CD4-positive, alpha-beta T cell (primary cell): ENCODE measurements at regions not wholly inside any gene's neighbourhood (a gene's known extent, or its start where the extent isn't known, plus 50 kb on each side); places are given as distances from the start of the nearest gene placed in this dataset.

Experiments used
- ATAC-seq: fragments of 200-7000 bp; cut with Tn5 transposase; one replicate; pipeline ENCODE4 v1.10.0; 2022; ENCODE audit warnings: mild to moderate bottlenecking; ENCODE audit not compliant: poor library complexity
- CTCF ChIA-PET: fragments of 350-600 bp; sonication (Branson Sonifier 250); formaldehyde crosslinking; loops from one replicate; lab custom pipeline; 2021; ENCODE audit warnings: antibody characterized with exemption, inconsistent platforms; lab: Charles Lee
- POLR2A ChIA-PET: fragments of 350-600 bp; sonication (Branson Sonifier 250); formaldehyde crosslinking; loops from one replicate; lab custom pipeline; 2021; ENCODE audit warnings: antibody characterized with exemption, inconsistent platforms; lab: Charles Lee
- DNase-seq, 14 experiments: peaks; one replicate each; pipeline ENCODE4 v3.0.0-alpha.2; 2013 to 2020; ENCODE audit warnings: mixed read lengths in 2 of 14
- H3K27ac ChIP-seq, 2 donors: one replicate each; pipeline versions ENCODE4 v1.5.1 to v1.7.0; 2013; ENCODE audit warnings: low read length in 2 of 2, low read depth in 1 of 2, mild to moderate bottlenecking in 1 of 2
- H3K27me3 ChIP-seq, 2 experiments: 1 replicate in 1 of 2; 2 replicates in 1 of 2; pipeline versions ENCODE4 v1.6.1 to v1.7.0; 2013; ENCODE audit warnings: low read length in 2 of 2, control low read depth in 1 of 2, mild to moderate bottlenecking in 1 of 2, moderate library complexity in 1 of 2; ENCODE audit not compliant: insufficient read depth in 2 of 2, control insufficient read depth in 1 of 2
- H3K36me3 ChIP-seq: one replicate; pipeline ENCODE4 v1.6.1; 2013; ENCODE audit warnings: low read length, control low read depth; ENCODE audit not compliant: insufficient read depth
- H3K4me1 ChIP-seq: one replicate; pipeline ENCODE4 v1.6.1; 2013; ENCODE audit warnings: low read length, control low read depth; ENCODE audit not compliant: insufficient read depth
- H3K4me3 ChIP-seq: one replicate; pipeline ENCODE4 v1.5.1; 2013; ENCODE audit warnings: mild to moderate bottlenecking, low read length, moderate library complexity
- H3K9me3 ChIP-seq, 2 experiments: 1 replicate in 1 of 2; 2 replicates in 1 of 2; pipeline versions ENCODE4 v1.6.1 to v1.7.0; 2013; ENCODE audit warnings: low read length in 2 of 2, mild to moderate bottlenecking in 2 of 2, control low read depth in 1 of 2, moderate library complexity in 1 of 2; ENCODE audit not compliant: control insufficient read depth in 1 of 2, insufficient read depth in 1 of 2
- H3K27ac Mint-ChIP-seq: one replicate; pipeline ENCODE4 v1.8.0; 2020; ENCODE audit warnings: mixed read lengths
- H3K27me3 Mint-ChIP-seq: one replicate; pipeline ENCODE4 v1.8.0; 2021; ENCODE audit warnings: mixed read lengths
- H3K36me3 Mint-ChIP-seq: one replicate; pipeline ENCODE4 v1.8.0; 2021; ENCODE audit warnings: low read depth, mixed read lengths
- H3K4me1 Mint-ChIP-seq: one replicate; pipeline ENCODE4 v1.8.0; 2021; ENCODE audit warnings: low read depth, mixed read lengths
- H3K4me3 Mint-ChIP-seq: one replicate; pipeline ENCODE4 v1.8.0; 2020; ENCODE audit warnings: mild to moderate bottlenecking, mixed read lengths
- H3K9me3 Mint-ChIP-seq: one replicate; pipeline ENCODE4 v1.8.0; 2020; ENCODE audit warnings: mixed read lengths
- intact Hi-C, 2 experiments: fragments of 100-400 bp; cut with DNase I in 1 of 2; cut with micrococcal nuclease in 1 of 2; formaldehyde crosslinking; loops; one replicate each; pipeline versions ENCODE4 v1.15.1 to v1.9.0; 2023 to 2025; cut with DNase I, micrococcal nuclease
- TF ChIP-seq, protein P1 (sequence below): fragments of 200-600 bp; IDR thresholded peaks from one replicate; pipeline ENCODE4 v1.8.0; 2022; ENCODE audit warnings: antibody characterized with exemption, mild to moderate bottlenecking

DNA sequence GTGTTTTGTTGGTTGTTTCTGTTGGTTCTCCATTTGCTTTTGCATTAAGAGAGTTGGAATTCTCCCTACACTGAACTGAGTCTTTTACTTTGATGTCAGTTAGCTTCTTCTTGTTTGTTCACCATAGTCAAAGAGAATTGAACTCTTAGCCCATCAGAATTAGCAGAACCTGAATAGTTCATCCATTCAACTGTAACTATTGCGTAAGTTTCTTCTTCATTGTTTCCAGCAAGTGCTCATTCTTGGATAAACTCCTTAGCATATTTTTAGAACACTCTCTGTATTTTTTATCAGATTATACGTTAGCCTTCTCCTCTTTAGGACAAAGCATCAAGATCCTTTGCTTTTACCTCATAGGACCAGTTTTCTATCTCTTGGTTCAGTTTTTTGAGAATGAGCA, 128.4 kb upstream of the RAB11FIP2 start:
- no peaks in the 10 kb centered on the region for H3K4me1 Mint-ChIP-seq
- intact Hi-C loops = no loop called here
- TF ChIP-seq, protein P1, sequence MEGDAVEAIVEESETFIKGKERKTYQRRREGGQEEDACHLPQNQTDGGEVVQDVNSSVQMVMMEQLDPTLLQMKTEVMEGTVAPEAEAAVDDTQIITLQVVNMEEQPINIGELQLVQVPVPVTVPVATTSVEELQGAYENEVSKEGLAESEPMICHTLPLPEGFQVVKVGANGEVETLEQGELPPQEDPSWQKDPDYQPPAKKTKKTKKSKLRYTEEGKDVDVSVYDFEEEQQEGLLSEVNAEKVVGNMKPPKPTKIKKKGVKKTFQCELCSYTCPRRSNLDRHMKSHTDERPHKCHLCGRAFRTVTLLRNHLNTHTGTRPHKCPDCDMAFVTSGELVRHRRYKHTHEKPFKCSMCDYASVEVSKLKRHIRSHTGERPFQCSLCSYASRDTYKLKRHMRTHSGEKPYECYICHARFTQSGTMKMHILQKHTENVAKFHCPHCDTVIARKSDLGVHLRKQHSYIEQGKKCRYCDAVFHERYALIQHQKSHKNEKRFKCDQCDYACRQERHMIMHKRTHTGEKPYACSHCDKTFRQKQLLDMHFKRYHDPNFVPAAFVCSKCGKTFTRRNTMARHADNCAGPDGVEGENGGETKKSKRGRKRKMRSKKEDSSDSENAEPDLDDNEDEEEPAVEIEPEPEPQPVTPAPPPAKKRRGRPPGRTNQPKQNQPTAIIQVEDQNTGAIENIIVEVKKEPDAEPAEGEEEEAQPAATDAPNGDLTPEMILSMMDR = no peak
- no peaks in the 10 kb centered on the region for H3K9me3 ChIP-seq
- H3K27me3 ChIP-seq = peaks cover 0 to 5% of the 10 kb centered on the region in 2 experiments
- peaks cover 6% of the 10 kb centered on the region for H3K9me3 Mint-ChIP-seq
- DNase-seq (no peak), ATAC-seq (no peak)
- H3K4me1 ChIP-seq = no peaks in the 10 kb centered on the region
- H3K27me3 Mint-ChIP-seq = peaks cover 51% of the 10 kb centered on the region
- no peaks in the 10 kb centered on the region for H3K36me3 ChIP-seq
- no peak overlapping the region for H3K4me3 ChIP-seq
- H3K27ac ChIP-seq = no peak overlapping the region
- ChIA-PET POLR2A (no interaction called here), CTCF (no interaction called here)
- H3K27ac Mint-ChIP-seq = no peak overlapping the region
- no peaks in the 10 kb centered on the region for H3K36me3 Mint-ChIP-seq
- H3K4me3 Mint-ChIP-seq = no peak overlapping the region

DNA sequence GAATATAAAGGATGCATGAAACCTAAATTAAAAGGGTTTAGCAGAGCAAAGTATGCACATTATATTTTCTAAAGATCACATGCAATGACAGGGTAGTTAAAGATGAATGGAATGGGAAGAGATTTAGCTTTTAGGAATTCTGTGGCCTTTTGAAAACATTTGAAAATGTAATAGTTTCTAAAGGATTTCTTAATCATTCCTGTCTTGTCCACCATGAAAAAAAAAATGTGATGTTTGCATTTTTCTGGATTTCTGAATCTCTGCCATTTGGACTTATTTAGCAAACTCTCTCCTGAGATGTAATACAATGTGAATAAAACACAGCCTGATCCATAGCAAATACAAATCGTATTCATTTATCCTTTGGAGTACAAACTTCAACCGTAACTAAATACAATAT, 126.6 kb upstream of the RAB11FIP2 start:
- POLR2A ChIA-PET = no interaction called here

DNA sequence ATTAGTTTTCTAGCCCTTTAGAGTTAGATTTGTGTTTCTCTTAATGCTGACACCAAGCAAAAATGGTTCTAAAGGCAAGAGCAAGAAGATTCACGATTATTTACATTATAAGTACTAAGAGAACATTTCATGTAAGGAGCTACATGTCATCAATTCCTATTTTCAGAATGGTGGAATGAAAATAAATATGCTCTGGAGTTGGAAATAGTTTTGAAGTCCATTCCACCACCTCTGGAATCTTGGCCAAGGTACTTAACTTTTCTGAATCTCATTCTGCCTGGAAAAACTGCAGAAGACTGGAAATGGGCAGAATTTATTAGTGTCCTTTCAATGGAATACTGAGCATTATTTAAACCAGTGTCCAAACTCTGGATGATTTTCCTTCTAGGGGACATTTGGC, 125.1 kb upstream of the RAB11FIP2 start:
- POLR2A ChIA-PET = no interaction called here
- H3K27ac ChIP-seq = no peak overlapping the region
- no peak for ATAC-seq

More for the DNA sequence above, 126.6 kb upstream of the RAB11FIP2 start:
- CTCF ChIA-PET = no interaction called here
- ATAC-seq = no peak
- Mint-ChIP-seq H3K27me3 (peaks cover 60% of the 10 kb centered on the region), H3K4me1 (no peaks in the 10 kb centered on the region), H3K4me3 (no peak overlapping the region), H3K36me3 (no peaks in the 10 kb centered on the region), H3K9me3 (peaks cover 2% of the 10 kb centered on the region), H3K27ac (no peak overlapping the region)
- no peaks in the 10 kb centered on the region for H3K9me3 ChIP-seq
- H3K27ac ChIP-seq = no peak overlapping the region
- TF ChIP-seq, protein P1 = no peak
- intact Hi-C loops = no loop called here
- peaks cover 0 to 5% of the 10 kb centered on the region in 2 experiments for H3K27me3 ChIP-seq
- no peak overlapping the region for H3K4me3 ChIP-seq
- no peaks in the 10 kb centered on the region for H3K4me1 ChIP-seq
- no peak for DNase-seq
- H3K36me3 ChIP-seq = no peaks in the 10 kb centered on the region

More for the DNA sequence above, 125.1 kb upstream of the RAB11FIP2 start:
- Mint-ChIP-seq H3K4me1 (no peaks in the 10 kb centered on the region), H3K27ac (no peak overlapping the region), H3K27me3 (peaks cover 61% of the 10 kb centered on the region), H3K4me3 (no peak overlapping the region), H3K9me3 (peaks cover 2% of the 10 kb centered on the region), H3K36me3 (no peaks in the 10 kb centered on the region)
- intact Hi-C loops = no loop called here
- no peaks in the 10 kb centered on the region for H3K36me3 ChIP-seq
- CTCF ChIA-PET = no interaction called here
- no peak overlapping the region for H3K4me3 ChIP-seq
- no peaks in the 10 kb centered on the region for H3K9me3 ChIP-seq
- DNase-seq = no peak
- H3K27me3 ChIP-seq = peaks cover 0 to 5% of the 10 kb centered on the region in 2 experiments
- no peaks in the 10 kb centered on the region for H3K4me1 ChIP-seq
- TF ChIP-seq, protein P1 = no peak
